ENCODE measurements at regions not wholly inside any gene's neighbourhood (a gene's known extent, or its start where the extent isn't known, plus 50 kb on each side); places are given as distances from the start of the nearest gene placed in this dataset.

GRCh38 chr2:116095636-116096035, 1653.2 kb downstream of the DPP10 start:
- no peak for ATAC-seq
- Histone ChIP-seq H3K4me3 (ENCODE audit: low read depth in 2 of 2, low read length in 2 of 2) (no peak overlapping the region), H3K27me3 (ENCODE audit: control insufficient read depth, insufficient read depth, low read length) (no peaks in the 10 kb centered on the region), H3K9me3 (ENCODE audit: control insufficient read depth, insufficient read depth, low read depth, low read length) (no peaks in the 10 kb centered on the region), H3K4me1 (ENCODE audit: control insufficient read depth, insufficient read depth, low read length) (no peaks in the 10 kb centered on the region), H3K36me3 (ENCODE audit: control insufficient read depth, insufficient read depth, low read length) (no peaks in the 10 kb centered on the region), H3K27ac (ENCODE audit: low read length) (no peak overlapping the region)
- CTCF ChIA-PET: no interaction called here
- DNase-seq (ENCODE audit: low read depth, low spot score): no peak
- intact Hi-C loops (cut with micrococcal nuclease; ENCODE audit: unreplicated experiment): no loop called here
- no peak for TF ChIP-seq POLR2AphosphoS5 (IDR thresholded peaks at IDR 0.05; ENCODE audit: low read depth, low read length)
- no peak for TF ChIP-seq TCF7L2 (IDR thresholded peaks at IDR 0.05; ENCODE audit: low read depth, low read length)
- TF ChIP-seq, protein P1, sequence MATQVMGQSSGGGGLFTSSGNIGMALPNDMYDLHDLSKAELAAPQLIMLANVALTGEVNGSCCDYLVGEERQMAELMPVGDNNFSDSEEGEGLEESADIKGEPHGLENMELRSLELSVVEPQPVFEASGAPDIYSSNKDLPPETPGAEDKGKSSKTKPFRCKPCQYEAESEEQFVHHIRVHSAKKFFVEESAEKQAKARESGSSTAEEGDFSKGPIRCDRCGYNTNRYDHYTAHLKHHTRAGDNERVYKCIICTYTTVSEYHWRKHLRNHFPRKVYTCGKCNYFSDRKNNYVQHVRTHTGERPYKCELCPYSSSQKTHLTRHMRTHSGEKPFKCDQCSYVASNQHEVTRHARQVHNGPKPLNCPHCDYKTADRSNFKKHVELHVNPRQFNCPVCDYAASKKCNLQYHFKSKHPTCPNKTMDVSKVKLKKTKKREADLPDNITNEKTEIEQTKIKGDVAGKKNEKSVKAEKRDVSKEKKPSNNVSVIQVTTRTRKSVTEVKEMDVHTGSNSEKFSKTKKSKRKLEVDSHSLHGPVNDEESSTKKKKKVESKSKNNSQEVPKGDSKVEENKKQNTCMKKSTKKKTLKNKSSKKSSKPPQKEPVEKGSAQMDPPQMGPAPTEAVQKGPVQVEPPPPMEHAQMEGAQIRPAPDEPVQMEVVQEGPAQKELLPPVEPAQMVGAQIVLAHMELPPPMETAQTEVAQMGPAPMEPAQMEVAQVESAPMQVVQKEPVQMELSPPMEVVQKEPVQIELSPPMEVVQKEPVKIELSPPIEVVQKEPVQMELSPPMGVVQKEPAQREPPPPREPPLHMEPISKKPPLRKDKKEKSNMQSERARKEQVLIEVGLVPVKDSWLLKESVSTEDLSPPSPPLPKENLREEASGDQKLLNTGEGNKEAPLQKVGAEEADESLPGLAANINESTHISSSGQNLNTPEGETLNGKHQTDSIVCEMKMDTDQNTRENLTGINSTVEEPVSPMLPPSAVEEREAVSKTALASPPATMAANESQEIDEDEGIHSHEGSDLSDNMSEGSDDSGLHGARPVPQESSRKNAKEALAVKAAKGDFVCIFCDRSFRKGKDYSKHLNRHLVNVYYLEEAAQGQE (IDR thresholded peaks at IDR 0.05; ENCODE audit: insufficient read depth in 1 of 2, low read depth in 2 of 2, low read length in 1 of 2): no peak
- TF ChIP-seq SIN3A (IDR thresholded peaks at IDR 0.05; ENCODE audit: borderline replicate concordance, insufficient read depth, low read depth, low read length): no peak
- TF ChIP-seq, protein P2, sequence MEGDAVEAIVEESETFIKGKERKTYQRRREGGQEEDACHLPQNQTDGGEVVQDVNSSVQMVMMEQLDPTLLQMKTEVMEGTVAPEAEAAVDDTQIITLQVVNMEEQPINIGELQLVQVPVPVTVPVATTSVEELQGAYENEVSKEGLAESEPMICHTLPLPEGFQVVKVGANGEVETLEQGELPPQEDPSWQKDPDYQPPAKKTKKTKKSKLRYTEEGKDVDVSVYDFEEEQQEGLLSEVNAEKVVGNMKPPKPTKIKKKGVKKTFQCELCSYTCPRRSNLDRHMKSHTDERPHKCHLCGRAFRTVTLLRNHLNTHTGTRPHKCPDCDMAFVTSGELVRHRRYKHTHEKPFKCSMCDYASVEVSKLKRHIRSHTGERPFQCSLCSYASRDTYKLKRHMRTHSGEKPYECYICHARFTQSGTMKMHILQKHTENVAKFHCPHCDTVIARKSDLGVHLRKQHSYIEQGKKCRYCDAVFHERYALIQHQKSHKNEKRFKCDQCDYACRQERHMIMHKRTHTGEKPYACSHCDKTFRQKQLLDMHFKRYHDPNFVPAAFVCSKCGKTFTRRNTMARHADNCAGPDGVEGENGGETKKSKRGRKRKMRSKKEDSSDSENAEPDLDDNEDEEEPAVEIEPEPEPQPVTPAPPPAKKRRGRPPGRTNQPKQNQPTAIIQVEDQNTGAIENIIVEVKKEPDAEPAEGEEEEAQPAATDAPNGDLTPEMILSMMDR (IDR thresholded peaks at IDR 0.05): no peak
- no TSS peak for BruUV-seq (replicated peaks)
- POLR2A ChIA-PET: no interaction called here
- in situ Hi-C loops (cut with HindIII; ENCODE audit: low pct_unique_long_range_greater_than_20kb, low sequenced_read_pairs): no loop called here

DNA sequence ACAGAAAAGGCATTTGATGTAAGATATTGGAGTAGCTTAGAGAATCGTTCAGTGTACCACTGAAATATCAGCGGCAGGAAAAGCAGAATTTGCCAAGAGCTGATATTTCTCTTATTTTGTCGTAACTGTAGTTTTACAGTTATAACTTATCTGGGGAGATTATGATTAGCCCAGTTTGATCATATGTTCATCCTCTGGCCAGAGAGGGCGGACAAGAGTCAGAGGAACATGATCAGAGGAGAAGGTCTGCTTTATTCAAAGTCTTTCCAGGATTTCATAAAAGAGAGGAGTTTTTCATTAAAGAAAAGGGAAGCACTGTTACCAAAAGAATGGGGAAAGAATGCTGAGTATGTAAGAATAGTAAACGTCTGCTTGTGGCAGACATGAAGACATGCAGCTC, 1655.6 kb downstream of the DPP10 start:
- Histone ChIP-seq H3K27ac (ENCODE audit: low read length) (no peak overlapping the region), H3K9me3 (ENCODE audit: control insufficient read depth, insufficient read depth, low read depth, low read length) (no peaks in the 10 kb centered on the region), H3K36me3 (ENCODE audit: control insufficient read depth, insufficient read depth, low read length) (no peaks in the 10 kb centered on the region), H3K27me3 (ENCODE audit: control insufficient read depth, insufficient read depth, low read length) (no peaks in the 10 kb centered on the region), H3K4me1 (ENCODE audit: control insufficient read depth, insufficient read depth, low read length) (no peaks in the 10 kb centered on the region), H3K4me3 (ENCODE audit: low read depth in 2 of 2, low read length in 2 of 2) (no peak overlapping the region)
- intact Hi-C loops (cut with micrococcal nuclease; ENCODE audit: unreplicated experiment): no loop called here
- ATAC-seq (no peak), DNase-seq (ENCODE audit: low read depth, low spot score) (no peak)
- POLR2A ChIA-PET: no interaction called here
- no TSS peak for BruUV-seq (replicated peaks)
- CTCF ChIA-PET: no interaction called here
- in situ Hi-C loops (cut with HindIII; ENCODE audit: low pct_unique_long_range_greater_than_20kb, low sequenced_read_pairs): no loop called here
- TF ChIP-seq SIN3A (IDR thresholded peaks at IDR 0.05; ENCODE audit: borderline replicate concordance, insufficient read depth, low read depth, low read length): no peak
- no peak for TF ChIP-seq POLR2AphosphoS5 (IDR thresholded peaks at IDR 0.05; ENCODE audit: low read depth, low read length)
- TF ChIP-seq, protein P2 (IDR thresholded peaks at IDR 0.05): no peak; the same call in 1 of the 2 replicates
- TF ChIP-seq TCF7L2 (IDR thresholded peaks at IDR 0.05; ENCODE audit: low read depth, low read length): no peak
- TF ChIP-seq, protein P1 (IDR thresholded peaks at IDR 0.05; ENCODE audit: insufficient read depth in 1 of 2, low read depth in 2 of 2, low read length in 1 of 2): no peak
